SHP77 (cell line): ENCODE measurements at regions not wholly inside any gene's neighbourhood (a gene's known extent, or its start where the extent isn't known, plus 50 kb on each side); places are given as distances from the start of the nearest gene placed in this dataset.
"Not testable (repeated sequence)": the region's sequence is repeated elsewhere in the genome, so short reads cannot be mapped to it uniquely, and the experiment has no call there.

ENCODE experiments used
- DNase-seq, 2 experiments: peaks; one replicate each; lab custom pipeline; 2025; lab: John Stamatoyannopoulos, UW

- DNase-seq = no peak
Measured at GRCh38 chr18:1124495-1124894, 219.8 kb downstream of the ADCYAP1 start.

- no peak for DNase-seq
Measured at GRCh38 chr18:1133541-1133940, 228.9 kb downstream of the ADCYAP1 start.

GRCh38 chr18:1147730-1148129 is 243.1 kb downstream of the ADCYAP1 start:
- no peak for DNase-seq

- no peak for DNase-seq
Measured at GRCh38 chr18:1149709-1150108, 245.0 kb downstream of the ADCYAP1 start.

- no peak for DNase-seq
Measured at GRCh38 chr18:1150344-1150743, 245.7 kb downstream of the ADCYAP1 start.

GRCh38 chr18:1152958-1153357 is 248.3 kb downstream of the ADCYAP1 start:
- DNase-seq = not testable (repeated sequence)

GRCh38 chr18:1173593-1173992 is 268.9 kb downstream of the ADCYAP1 start:
- DNase-seq = no peak

GRCh38 chr18:1177232-1177631 is 272.6 kb downstream of the ADCYAP1 start:
- no peak for DNase-seq

GRCh38 chr18:1191341-1191740 is 286.7 kb downstream of the ADCYAP1 start:
- DNase-seq = no peak

GRCh38 chr18:1213126-1213525 is 308.5 kb downstream of the ADCYAP1 start:
- no peak for DNase-seq

GRCh38 chr18:1222880-1223279 is 318.2 kb downstream of the ADCYAP1 start:
- no peak for DNase-seq

GRCh38 chr18:1227025-1227424 is 322.4 kb downstream of the ADCYAP1 start:
- no peak for DNase-seq

- DNase-seq = no peak
Measured at GRCh38 chr18:1229634-1230033, 325.0 kb downstream of the ADCYAP1 start.

GRCh38 chr18:1232867-1233266 is 328.2 kb downstream of the ADCYAP1 start:
- DNase-seq = no peak

GRCh38 chr18:1240701-1241100 is 336.0 kb downstream of the ADCYAP1 start:
- DNase-seq = no peak

- no peak for DNase-seq
Measured at GRCh38 chr18:1244397-1245122, 339.9 kb downstream of the ADCYAP1 start.

GRCh38 chr18:1246827-1247226 is 342.2 kb downstream of the ADCYAP1 start:
- DNase-seq = peak; percentile 23 to 36

- no peak for DNase-seq
Measured at GRCh38 chr18:1252534-1252933, 347.9 kb downstream of the ADCYAP1 start.

- no peak for DNase-seq
Measured at GRCh38 chr18:1252936-1253335, 348.3 kb downstream of the ADCYAP1 start.

- DNase-seq = no peak
Measured at GRCh38 chr18:1253827-1254226, 349.2 kb downstream of the ADCYAP1 start.

GRCh38 chr18:1261054-1261453 is 356.4 kb downstream of the ADCYAP1 start:
- no peak for DNase-seq

- DNase-seq = no peak
Measured at GRCh38 chr18:1267021-1267420, 362.4 kb downstream of the ADCYAP1 start.

- peak; percentile 91 for DNase-seq
Measured at GRCh38 chr18:1270081-1270480, 365.4 kb downstream of the ADCYAP1 start.

- DNase-seq = no peak
Measured at GRCh38 chr18:1273469-1273868, 368.8 kb downstream of the ADCYAP1 start.
